ENCODE measurements at regions not wholly inside any gene's neighbourhood (a gene's known extent, or its start where the extent isn't known, plus 50 kb on each side); places are given as distances from the start of the nearest gene placed in this dataset.

DNA sequence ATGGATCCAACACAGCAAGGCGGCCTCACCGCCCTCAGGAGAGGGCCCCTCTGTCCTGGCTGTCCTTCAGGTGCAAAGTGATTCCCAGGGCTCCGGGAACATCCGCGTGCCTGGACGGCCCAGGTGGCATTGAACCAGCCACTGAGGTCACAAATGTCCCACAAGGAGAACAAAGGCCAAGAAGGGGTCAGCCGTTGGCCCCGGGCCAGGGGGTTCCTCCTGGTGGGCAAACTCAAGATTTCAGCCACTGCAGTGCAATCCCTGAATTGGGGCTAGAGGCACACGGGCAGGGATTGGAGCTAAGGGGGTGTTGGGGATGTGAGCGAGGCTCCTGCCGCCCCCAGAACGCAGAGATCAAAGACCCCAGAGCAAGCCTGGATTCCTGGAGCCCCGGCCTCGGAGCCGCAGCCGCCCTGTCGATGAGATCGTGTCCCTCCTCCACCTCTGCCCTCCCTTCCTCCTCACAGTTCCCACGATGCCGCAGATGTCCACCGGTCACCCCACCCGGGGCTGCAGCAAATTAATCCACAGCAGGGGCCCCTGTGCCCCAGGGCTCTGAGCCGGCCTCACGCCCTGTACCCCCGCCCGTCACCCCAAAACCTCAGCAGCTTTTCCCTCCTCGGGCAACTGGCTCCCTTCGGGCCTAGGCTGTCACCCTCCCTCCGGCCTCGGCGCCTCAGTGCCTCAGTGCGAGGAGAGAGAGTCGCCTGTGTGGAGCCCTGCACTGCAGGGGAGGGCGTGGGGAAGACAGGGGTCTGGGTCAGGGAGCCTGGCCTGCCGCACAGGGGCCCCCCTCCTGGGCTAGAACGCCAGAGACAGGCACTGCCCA, 56.7 kb upstream of the GALNT9 start:
- Histone ChIP-seq H3K27me3 (ENCODE audit: low read depth) (peaks cover 75% of the 10 kb centered on the region), H3K27ac (replicated peaks) (no peak overlapping the region), H3K9me3 (replicated peaks) (no peaks in the 10 kb centered on the region), H3K4me3 (no peak overlapping the region), H3K36me3 (no peaks in the 10 kb centered on the region), H3K4me1 (no peaks in the 10 kb centered on the region)
- TF ChIP-seq, protein P1, sequence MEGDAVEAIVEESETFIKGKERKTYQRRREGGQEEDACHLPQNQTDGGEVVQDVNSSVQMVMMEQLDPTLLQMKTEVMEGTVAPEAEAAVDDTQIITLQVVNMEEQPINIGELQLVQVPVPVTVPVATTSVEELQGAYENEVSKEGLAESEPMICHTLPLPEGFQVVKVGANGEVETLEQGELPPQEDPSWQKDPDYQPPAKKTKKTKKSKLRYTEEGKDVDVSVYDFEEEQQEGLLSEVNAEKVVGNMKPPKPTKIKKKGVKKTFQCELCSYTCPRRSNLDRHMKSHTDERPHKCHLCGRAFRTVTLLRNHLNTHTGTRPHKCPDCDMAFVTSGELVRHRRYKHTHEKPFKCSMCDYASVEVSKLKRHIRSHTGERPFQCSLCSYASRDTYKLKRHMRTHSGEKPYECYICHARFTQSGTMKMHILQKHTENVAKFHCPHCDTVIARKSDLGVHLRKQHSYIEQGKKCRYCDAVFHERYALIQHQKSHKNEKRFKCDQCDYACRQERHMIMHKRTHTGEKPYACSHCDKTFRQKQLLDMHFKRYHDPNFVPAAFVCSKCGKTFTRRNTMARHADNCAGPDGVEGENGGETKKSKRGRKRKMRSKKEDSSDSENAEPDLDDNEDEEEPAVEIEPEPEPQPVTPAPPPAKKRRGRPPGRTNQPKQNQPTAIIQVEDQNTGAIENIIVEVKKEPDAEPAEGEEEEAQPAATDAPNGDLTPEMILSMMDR (IDR thresholded peaks at IDR 0.05; ENCODE audit: borderline replicate concordance) = no peak
- intact Hi-C loops (cut with micrococcal nuclease) = no loop called here
- no peak for DNase-seq

DNA sequence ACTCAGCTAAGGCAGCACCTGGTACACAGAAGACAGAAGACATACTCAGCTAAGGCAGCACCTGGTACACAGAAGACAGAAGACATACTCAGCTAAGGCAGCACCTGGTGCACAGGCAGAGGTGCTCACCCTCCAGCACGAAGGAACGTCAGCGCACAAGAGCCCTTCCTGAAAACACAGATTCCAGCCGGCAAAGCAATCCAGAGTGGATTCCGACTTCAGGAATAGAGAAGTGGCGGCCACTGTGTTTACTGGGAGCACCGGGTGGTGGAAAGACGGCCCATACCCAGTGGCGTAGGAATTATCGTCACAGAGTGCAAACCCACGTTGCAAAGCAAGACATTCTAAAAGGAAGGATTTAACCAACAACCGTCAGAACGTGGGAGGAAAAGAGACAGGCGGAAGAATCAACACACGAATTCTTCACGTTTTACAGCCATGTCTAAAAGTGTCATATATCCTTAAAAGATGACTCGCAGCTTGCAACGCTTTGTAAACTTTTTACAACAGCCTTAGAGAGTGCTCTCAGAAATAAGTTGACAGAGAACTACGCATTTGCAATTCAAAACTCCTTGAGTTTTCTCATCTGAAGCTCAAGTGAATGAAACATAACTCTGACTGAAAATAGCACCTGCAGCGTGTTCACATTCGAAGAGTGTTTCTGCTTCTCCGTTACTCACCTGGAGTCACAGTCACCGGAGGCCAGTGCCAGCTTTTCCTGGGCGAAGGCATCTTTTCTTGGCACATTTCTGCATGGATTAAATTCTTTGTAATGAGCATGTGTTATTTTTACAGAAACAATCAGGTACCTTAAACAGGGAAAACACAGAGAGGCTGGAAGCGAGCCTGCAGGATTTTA, 55.8 kb upstream of the GALNT9 start:
- DNase-seq = no peak
- Histone ChIP-seq H3K27ac (replicated peaks) (no peak overlapping the region), H3K4me1 (no peaks in the 10 kb centered on the region), H3K9me3 (replicated peaks) (no peaks in the 10 kb centered on the region), H3K4me3 (no peak overlapping the region), H3K36me3 (no peaks in the 10 kb centered on the region), H3K27me3 (ENCODE audit: low read depth) (peaks cover 75% of the 10 kb centered on the region)
- intact Hi-C loops (cut with micrococcal nuclease) = no loop called here
- TF ChIP-seq, protein P1 (IDR thresholded peaks at IDR 0.05; ENCODE audit: borderline replicate concordance) = no peak

DNA sequence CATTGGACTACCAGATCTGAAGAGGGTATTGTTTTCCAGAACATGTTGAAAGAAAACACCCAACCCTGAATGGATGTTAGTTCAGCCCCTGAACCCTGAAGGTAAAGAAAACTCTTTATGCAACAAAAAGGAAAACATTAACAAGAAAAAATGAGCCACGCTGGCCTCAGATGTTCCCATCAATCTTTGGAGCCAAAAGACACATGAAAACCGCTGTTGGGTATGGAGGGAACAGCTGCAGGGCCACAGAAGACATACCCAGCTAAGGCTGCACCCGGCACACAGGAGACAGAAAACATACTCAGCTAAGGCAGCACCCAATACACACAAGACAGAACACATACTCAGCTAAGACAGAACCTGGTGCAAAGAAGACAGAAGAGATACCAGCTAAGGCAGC, 51.3 kb upstream of the GALNT9 start:
- intact Hi-C loops (cut with micrococcal nuclease) = no loop called here
- no peak overlapping the region for H3K4me3 ChIP-seq
- H3K36me3 ChIP-seq = no peaks in the 10 kb centered on the region
- H3K27me3 ChIP-seq (ENCODE audit: low read depth) = peaks cover 72% of the 10 kb centered on the region
- H3K4me1 ChIP-seq = no peaks in the 10 kb centered on the region
- H3K9me3 ChIP-seq (replicated peaks) = no peaks in the 10 kb centered on the region
- DNase-seq = no peak
- TF ChIP-seq, protein P1 (IDR thresholded peaks at IDR 0.05; ENCODE audit: borderline replicate concordance) = no peak
- no peak overlapping the region for H3K27ac ChIP-seq (replicated peaks)

DNA sequence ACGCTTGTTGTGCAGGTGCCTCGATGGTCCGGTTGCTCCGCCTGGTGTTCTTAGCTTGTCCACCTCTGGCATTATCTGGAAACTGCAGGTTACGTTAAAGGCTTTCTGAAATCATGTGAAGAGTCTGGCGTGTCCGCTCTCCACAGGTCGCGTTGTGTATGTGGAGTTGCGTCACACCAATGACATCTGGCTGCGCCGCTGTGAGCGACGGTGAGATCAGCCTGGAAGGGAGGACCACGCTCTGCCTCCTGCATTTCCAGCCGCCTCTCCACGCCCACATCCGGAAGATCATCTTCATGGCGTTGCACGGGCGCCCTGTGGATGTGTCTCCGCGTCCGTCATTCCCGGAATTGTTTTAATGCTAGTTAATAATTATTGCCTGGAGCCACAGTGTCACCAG, 50.6 kb upstream of the GALNT9 start:
- no peaks in the 10 kb centered on the region for H3K9me3 ChIP-seq (replicated peaks)
- DNase-seq = no peak
- peaks cover 72% of the 10 kb centered on the region for H3K27me3 ChIP-seq (ENCODE audit: low read depth)
- H3K4me3 ChIP-seq = no peak overlapping the region
- intact Hi-C loops (cut with micrococcal nuclease) = no loop called here
- no peaks in the 10 kb centered on the region for H3K36me3 ChIP-seq
- TF ChIP-seq, protein P1 (IDR thresholded peaks at IDR 0.05; ENCODE audit: borderline replicate concordance) = no peak
- H3K4me1 ChIP-seq = no peaks in the 10 kb centered on the region
- H3K27ac ChIP-seq (replicated peaks) = no peak overlapping the region

DNA sequence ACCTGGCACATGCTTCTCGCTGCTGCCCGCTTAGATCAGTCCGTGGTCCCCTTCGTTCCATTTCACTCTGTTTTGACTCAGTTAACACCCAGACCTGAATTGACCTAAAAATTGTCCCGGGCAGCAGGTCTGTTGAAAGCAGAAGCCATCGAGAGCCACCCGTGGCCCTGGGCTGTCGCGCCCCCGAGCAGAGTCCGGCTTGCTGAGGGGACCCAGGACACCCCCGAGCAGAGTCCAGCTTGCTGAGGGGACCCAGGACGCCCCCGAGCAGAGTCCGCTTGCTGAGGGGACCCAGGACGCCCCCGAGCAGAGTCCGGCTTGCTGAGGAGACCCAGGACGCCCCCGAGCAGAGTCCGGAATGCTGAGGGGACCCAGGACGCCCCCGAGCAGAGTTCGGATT, 50.2 kb upstream of the GALNT9 start:
- TF ChIP-seq, protein P1 (IDR thresholded peaks at IDR 0.05; ENCODE audit: borderline replicate concordance) = no peak
- H3K4me1 ChIP-seq = no peaks in the 10 kb centered on the region
- DNase-seq = no peak
- H3K36me3 ChIP-seq = no peaks in the 10 kb centered on the region
- intact Hi-C loops (cut with micrococcal nuclease) = no loop called here
- H3K4me3 ChIP-seq = no peak overlapping the region
- no peaks in the 10 kb centered on the region for H3K9me3 ChIP-seq (replicated peaks)
- H3K27ac ChIP-seq (replicated peaks) = no peak overlapping the region
- H3K27me3 ChIP-seq (ENCODE audit: low read depth) = peaks cover 74% of the 10 kb centered on the region
